GM11168 (cell line): ENCODE measurements at regions not wholly inside any gene's neighbourhood (a gene's known extent, or its start where the extent isn't known, plus 50 kb on each side); places are given as distances from the start of the nearest gene placed in this dataset.

Source experiments
- in situ Hi-C: fragments of 300-500 bp; cut with MboI; formaldehyde crosslinking; loops from one replicate; pipeline ENCODE4 v1.12.0; 2022; ENCODE audit warnings: low sequenced_read_pairs; ENCODE audit not compliant: unreplicated experiment

- in situ Hi-C loops: no loop called here
Observed at GRCh38 chr13:31029102-31029501, 96.6 kb downstream of the TEX26 start.

GRCh38 chr13:31027136-31027535 is 94.7 kb downstream of the TEX26 start:
- in situ Hi-C loops: no loop called here
